HL-60 (cell line): ENCODE measurements at regions not wholly inside any gene's neighbourhood (a gene's known extent, or its start where the extent isn't known, plus 50 kb on each side); places are given as distances from the start of the nearest gene placed in this dataset.

Source experiments
- DNase-seq, 2 experiments: peaks; one replicate each; pipeline ENCODE4 v3.0.0-alpha.2; 2010 to 2020; ENCODE audit warnings: low read depth in 1 of 2, low spot score in 1 of 2
- H3K27ac ChIP-seq: fragments of 250-450 bp; sonication (Bioruptor Pico); replicated peaks from 2 replicates; pipeline ENCODE4 v1.5.1; 2020; ENCODE audit warnings: mild to moderate bottlenecking, moderate library complexity
- H3K27me3 ChIP-seq: fragments of 250-450 bp; sonication (Bioruptor Pico); 2 replicates; pipeline ENCODE4 v1.5.1; 2021; ENCODE audit warnings: mild to moderate bottlenecking, moderate library complexity; ENCODE audit not compliant: insufficient read depth, poor library complexity, severe bottlenecking
- H3K4me3 ChIP-seq: replicated peaks from 2 replicates; pipeline ENCODE4 v1.5.1; 2011; ENCODE audit warnings: mild to moderate bottlenecking, control low read depth, low read length; ENCODE audit not compliant: insufficient read depth
- GABPA ChIP-seq: IDR thresholded peaks from 2 replicates; pipeline ENCODE4 v1.6.1; 2012; ENCODE audit warnings: low read depth
- POLR2AphosphoS5 ChIP-seq: IDR thresholded peaks from 2 replicates; pipeline ENCODE4 v1.6.1; 2012; ENCODE audit warnings: low read depth
- SPI1 ChIP-seq: IDR thresholded peaks from 2 replicates; pipeline ENCODE4 v1.6.1; 2012; ENCODE audit warnings: low read depth, mild to moderate bottlenecking, borderline replicate concordance
- TF ChIP-seq, protein P1 (sequence below): IDR thresholded peaks from 2 replicates; pipeline ENCODE4 v1.6.1; 2012; ENCODE audit warnings: low read depth; ENCODE audit not compliant: insufficient replicate concordance
- TF ChIP-seq, protein P2 (sequence below): IDR thresholded peaks from one replicate; pipeline ENCODE4 v1.5.1; 2011; ENCODE audit warnings: low read length, control low read depth, inconsistent platforms; ENCODE audit not compliant: insufficient read depth

- TF ChIP-seq SPI1 (no peak), GABPA (no peak), POLR2AphosphoS5 (no peak)
- TF ChIP-seq, protein P1, sequence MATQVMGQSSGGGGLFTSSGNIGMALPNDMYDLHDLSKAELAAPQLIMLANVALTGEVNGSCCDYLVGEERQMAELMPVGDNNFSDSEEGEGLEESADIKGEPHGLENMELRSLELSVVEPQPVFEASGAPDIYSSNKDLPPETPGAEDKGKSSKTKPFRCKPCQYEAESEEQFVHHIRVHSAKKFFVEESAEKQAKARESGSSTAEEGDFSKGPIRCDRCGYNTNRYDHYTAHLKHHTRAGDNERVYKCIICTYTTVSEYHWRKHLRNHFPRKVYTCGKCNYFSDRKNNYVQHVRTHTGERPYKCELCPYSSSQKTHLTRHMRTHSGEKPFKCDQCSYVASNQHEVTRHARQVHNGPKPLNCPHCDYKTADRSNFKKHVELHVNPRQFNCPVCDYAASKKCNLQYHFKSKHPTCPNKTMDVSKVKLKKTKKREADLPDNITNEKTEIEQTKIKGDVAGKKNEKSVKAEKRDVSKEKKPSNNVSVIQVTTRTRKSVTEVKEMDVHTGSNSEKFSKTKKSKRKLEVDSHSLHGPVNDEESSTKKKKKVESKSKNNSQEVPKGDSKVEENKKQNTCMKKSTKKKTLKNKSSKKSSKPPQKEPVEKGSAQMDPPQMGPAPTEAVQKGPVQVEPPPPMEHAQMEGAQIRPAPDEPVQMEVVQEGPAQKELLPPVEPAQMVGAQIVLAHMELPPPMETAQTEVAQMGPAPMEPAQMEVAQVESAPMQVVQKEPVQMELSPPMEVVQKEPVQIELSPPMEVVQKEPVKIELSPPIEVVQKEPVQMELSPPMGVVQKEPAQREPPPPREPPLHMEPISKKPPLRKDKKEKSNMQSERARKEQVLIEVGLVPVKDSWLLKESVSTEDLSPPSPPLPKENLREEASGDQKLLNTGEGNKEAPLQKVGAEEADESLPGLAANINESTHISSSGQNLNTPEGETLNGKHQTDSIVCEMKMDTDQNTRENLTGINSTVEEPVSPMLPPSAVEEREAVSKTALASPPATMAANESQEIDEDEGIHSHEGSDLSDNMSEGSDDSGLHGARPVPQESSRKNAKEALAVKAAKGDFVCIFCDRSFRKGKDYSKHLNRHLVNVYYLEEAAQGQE: no peak
- TF ChIP-seq, protein P2, sequence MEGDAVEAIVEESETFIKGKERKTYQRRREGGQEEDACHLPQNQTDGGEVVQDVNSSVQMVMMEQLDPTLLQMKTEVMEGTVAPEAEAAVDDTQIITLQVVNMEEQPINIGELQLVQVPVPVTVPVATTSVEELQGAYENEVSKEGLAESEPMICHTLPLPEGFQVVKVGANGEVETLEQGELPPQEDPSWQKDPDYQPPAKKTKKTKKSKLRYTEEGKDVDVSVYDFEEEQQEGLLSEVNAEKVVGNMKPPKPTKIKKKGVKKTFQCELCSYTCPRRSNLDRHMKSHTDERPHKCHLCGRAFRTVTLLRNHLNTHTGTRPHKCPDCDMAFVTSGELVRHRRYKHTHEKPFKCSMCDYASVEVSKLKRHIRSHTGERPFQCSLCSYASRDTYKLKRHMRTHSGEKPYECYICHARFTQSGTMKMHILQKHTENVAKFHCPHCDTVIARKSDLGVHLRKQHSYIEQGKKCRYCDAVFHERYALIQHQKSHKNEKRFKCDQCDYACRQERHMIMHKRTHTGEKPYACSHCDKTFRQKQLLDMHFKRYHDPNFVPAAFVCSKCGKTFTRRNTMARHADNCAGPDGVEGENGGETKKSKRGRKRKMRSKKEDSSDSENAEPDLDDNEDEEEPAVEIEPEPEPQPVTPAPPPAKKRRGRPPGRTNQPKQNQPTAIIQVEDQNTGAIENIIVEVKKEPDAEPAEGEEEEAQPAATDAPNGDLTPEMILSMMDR: no peak
- no peak for DNase-seq
These were observed 142.0 kb downstream of the PTPN20 start for GRCh38 chr10:47053081-47053798.

DNA sequence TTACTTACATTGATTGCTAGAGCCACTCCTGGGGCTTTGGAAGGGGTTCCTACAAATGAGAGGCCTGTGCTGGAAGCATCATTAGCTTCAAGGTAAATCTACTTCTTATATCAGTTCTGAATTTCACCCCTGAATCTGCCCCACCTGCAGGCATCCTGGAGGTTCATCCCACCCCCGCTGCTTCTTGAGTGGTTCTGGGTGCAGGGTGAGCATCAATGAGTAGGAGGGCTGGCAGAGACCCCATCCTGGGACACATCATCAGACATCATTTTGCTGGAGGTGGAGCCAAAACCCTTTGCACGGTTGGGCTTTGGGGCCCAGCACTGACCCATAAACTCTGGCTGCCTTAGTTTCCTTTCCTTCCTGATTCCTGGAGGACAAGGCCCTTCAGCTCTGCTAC, 143.7 kb downstream of the PTPN20 start:
- Histone ChIP-seq H3K27me3 (peaks cover 2% of the 10 kb centered on the region), H3K27ac (no peak overlapping the region), H3K4me3 (no peak overlapping the region)
- no peak for DNase-seq
- TF ChIP-seq, protein P2: no peak
- TF ChIP-seq GABPA (no peak), POLR2AphosphoS5 (no peak), SPI1 (no peak)
- TF ChIP-seq, protein P1: no peak

More at GRCh38 chr10:47053081-47053798, 142.0 kb downstream of the PTPN20 start:
- H3K27ac ChIP-seq: no peak overlapping the region
- no peak overlapping the region for H3K4me3 ChIP-seq
- H3K27me3 ChIP-seq: no peaks in the 10 kb centered on the region

GRCh38 chr10:47055386-47056246, 144.4 kb downstream of the PTPN20 start:
- Histone ChIP-seq H3K4me3 (no peak overlapping the region), H3K27me3 (peaks cover 2% of the 10 kb centered on the region), H3K27ac (no peak overlapping the region)
- peak; percentile 80 for TF ChIP-seq SPI1
- TF ChIP-seq, protein P1: no peak
- no peak for DNase-seq
